ENCODE measurements at regions not wholly inside any gene's neighbourhood (a gene's known extent, or its start where the extent isn't known, plus 50 kb on each side); places are given as distances from the start of the nearest gene placed in this dataset.
"Not testable (repeated sequence)": the region's sequence is repeated elsewhere in the genome, so short reads cannot be mapped to it uniquely, and the experiment has no call there.

DNA sequence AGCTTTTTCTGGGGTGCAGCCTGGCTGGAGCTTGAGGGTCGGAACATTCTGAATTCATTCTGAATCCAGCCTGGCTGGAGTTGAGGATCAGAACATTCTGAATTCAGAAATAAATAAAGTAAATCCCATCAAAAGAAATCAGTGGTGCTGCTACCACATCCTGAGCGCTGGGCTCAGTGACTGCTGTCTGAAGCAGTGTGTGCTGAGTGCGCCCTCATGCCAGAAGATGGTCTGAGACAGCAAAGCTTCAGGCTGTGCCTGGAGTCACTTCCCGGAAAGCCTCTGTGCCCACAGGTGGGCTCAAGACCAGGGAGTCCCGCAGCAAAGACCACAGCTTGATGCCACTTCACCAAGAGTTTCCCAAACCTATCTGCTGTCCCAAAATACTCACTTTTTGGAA is 187.9 kb downstream of the VAPA start:
- Histone ChIP-seq H3K36me3 (ENCODE audit: insufficient read depth, low read length) (no peaks in the 10 kb centered on the region), H3K4me3 (ENCODE audit: low read length, poor library complexity, severe bottlenecking) (no peak overlapping the region), H3K27me3 (ENCODE audit: insufficient read depth, low read length, poor library complexity, severe bottlenecking) (no peaks in the 10 kb centered on the region), H3K9me3 (ENCODE audit: insufficient read depth, low read depth, low read length) (no peaks in the 10 kb centered on the region), H3F3A (ENCODE audit: low read depth) (no peaks in the 10 kb centered on the region), H3K4me1 (ENCODE audit: insufficient read depth, low read length, poor library complexity, severe bottlenecking) (no peaks in the 10 kb centered on the region), H2AFZ (ENCODE audit: low read length) (no peak overlapping the region), H3K79me2 (ENCODE audit: insufficient read depth, low read length) (no peaks in the 10 kb centered on the region), H3K9me2 (replicated peaks; ENCODE audit: low read depth, low read length) (no peaks in the 10 kb centered on the region), H4K20me1 (ENCODE audit: insufficient read depth, low read length, poor library complexity, severe bottlenecking) (no peaks in the 10 kb centered on the region), H3K9ac (ENCODE audit: low read depth, low read length, poor library complexity, severe bottlenecking) (no peak overlapping the region), H3K4me2 (ENCODE audit: low read depth, low read length, poor library complexity, severe bottlenecking) (no peak overlapping the region)
- no peak for TF ChIP-seq EZH2phosphoT487 (IDR thresholded peaks at IDR 0.05; ENCODE audit: borderline replicate concordance)
- TF ChIP-seq, protein P1, sequence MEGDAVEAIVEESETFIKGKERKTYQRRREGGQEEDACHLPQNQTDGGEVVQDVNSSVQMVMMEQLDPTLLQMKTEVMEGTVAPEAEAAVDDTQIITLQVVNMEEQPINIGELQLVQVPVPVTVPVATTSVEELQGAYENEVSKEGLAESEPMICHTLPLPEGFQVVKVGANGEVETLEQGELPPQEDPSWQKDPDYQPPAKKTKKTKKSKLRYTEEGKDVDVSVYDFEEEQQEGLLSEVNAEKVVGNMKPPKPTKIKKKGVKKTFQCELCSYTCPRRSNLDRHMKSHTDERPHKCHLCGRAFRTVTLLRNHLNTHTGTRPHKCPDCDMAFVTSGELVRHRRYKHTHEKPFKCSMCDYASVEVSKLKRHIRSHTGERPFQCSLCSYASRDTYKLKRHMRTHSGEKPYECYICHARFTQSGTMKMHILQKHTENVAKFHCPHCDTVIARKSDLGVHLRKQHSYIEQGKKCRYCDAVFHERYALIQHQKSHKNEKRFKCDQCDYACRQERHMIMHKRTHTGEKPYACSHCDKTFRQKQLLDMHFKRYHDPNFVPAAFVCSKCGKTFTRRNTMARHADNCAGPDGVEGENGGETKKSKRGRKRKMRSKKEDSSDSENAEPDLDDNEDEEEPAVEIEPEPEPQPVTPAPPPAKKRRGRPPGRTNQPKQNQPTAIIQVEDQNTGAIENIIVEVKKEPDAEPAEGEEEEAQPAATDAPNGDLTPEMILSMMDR (conservative IDR thresholded peaks at IDR 0.05; ENCODE audit: low read length), result no peak

DNA sequence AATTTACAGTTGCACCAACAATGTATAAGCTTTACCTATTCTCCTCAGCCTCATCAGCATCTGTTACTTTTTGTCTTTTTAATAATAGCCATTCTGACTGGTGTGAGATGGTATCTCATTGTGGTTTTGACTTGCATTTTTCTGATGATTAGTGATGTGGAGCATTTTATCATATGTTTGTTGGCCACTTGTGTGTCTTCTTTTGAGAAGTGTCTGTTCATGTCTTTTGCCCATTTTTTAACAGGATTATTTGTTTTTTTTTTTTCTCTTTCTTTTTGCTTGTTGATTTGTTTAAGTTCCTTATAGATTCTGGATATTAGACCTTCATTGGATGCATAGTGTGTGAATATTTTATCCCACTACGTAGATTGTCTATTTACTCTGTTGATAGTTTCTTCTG is 191.3 kb downstream of the VAPA start:
- H3K9me2 ChIP-seq (replicated peaks; ENCODE audit: low read depth, low read length); H3K36me3 ChIP-seq (ENCODE audit: insufficient read depth, low read length); H3K27me3 ChIP-seq (ENCODE audit: insufficient read depth, low read length, poor library complexity, severe bottlenecking); H3K79me2 ChIP-seq (ENCODE audit: insufficient read depth, low read length); H3K9ac ChIP-seq (ENCODE audit: low read depth, low read length, poor library complexity, severe bottlenecking); H3K9me3 ChIP-seq (ENCODE audit: insufficient read depth, low read depth, low read length); H3F3A ChIP-seq (ENCODE audit: low read depth); H3K4me3 ChIP-seq (ENCODE audit: low read length, poor library complexity, severe bottlenecking); H3K4me2 ChIP-seq (ENCODE audit: low read depth, low read length, poor library complexity, severe bottlenecking); H2AFZ ChIP-seq (ENCODE audit: low read length); H3K4me1 ChIP-seq (ENCODE audit: insufficient read depth, low read length, poor library complexity, severe bottlenecking); H4K20me1 ChIP-seq (ENCODE audit: insufficient read depth, low read length, poor library complexity, severe bottlenecking): not testable (repeated sequence)

DNA sequence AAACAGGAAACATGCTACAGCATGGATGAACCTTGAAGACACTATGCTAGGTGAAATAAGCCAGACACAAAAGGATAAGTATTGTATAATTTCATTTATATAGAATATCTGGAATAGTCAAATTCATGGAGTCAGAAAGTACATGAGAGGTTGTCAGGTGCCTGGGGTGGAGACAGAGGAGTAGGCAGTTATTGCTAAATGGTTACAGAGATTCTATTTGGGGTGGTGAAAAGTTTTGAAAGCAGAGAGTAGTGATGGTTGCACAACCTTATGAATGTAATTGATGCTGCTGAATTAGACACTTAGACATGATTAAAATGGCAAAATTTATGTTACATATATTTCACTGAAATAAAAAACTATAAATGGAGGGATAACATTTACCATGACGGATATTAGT is 197.4 kb downstream of the VAPA start:
- Histone ChIP-seq H3K79me2 (ENCODE audit: insufficient read depth, low read length) (no peaks in the 10 kb centered on the region), H3F3A (ENCODE audit: low read depth) (no peaks in the 10 kb centered on the region), H3K9me3 (ENCODE audit: insufficient read depth, low read depth, low read length) (no peaks in the 10 kb centered on the region), H3K36me3 (ENCODE audit: insufficient read depth, low read length) (no peaks in the 10 kb centered on the region), H2AFZ (ENCODE audit: low read length) (no peak overlapping the region), H3K9ac (ENCODE audit: low read depth, low read length, poor library complexity, severe bottlenecking) (no peak overlapping the region), H3K4me1 (ENCODE audit: insufficient read depth, low read length, poor library complexity, severe bottlenecking) (peaks cover 3% of the 10 kb centered on the region), H3K4me3 (ENCODE audit: low read length, poor library complexity, severe bottlenecking) (no peak overlapping the region), H3K27me3 (ENCODE audit: insufficient read depth, low read length, poor library complexity, severe bottlenecking) (no peaks in the 10 kb centered on the region), H3K4me2 (ENCODE audit: low read depth, low read length, poor library complexity, severe bottlenecking) (no peak overlapping the region), H3K9me2 (replicated peaks; ENCODE audit: low read depth, low read length) (no peaks in the 10 kb centered on the region), H4K20me1 (ENCODE audit: insufficient read depth, low read length, poor library complexity, severe bottlenecking) (no peaks in the 10 kb centered on the region)
- TF ChIP-seq, protein P1 (conservative IDR thresholded peaks at IDR 0.05; ENCODE audit: low read length), result no peak
- TF ChIP-seq EZH2phosphoT487 (IDR thresholded peaks at IDR 0.05; ENCODE audit: borderline replicate concordance), result no peak

DNA sequence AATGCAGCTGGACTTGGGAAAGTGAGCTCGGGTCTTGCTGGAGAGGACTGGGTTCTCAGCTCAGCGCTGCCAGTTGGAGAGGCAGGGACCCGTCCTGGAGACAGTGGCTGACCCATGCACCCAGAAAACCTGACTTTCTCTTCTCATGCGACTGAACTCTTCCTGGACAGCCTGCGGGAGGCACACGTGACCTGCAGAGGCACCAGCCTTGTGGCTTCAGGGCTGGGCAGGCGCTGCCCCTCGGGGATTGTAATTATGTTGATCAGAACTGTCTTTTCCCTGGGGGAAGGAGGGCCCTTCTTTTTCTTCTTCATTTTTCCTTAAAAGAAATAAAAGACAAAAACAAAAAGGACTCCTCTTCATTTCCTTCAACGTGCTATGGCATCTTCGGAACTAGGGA is 198.1 kb downstream of the VAPA start:
- H3K27me3 ChIP-seq (ENCODE audit: insufficient read depth, low read length, poor library complexity, severe bottlenecking), result no peaks in the 10 kb centered on the region
- H3K9ac ChIP-seq (ENCODE audit: low read depth, low read length, poor library complexity, severe bottlenecking), result no peak overlapping the region
- no peak overlapping the region for H2AFZ ChIP-seq (ENCODE audit: low read length)
- H3K4me2 ChIP-seq (ENCODE audit: low read depth, low read length, poor library complexity, severe bottlenecking), result peak overlapping the region; percentile 18
- no peak overlapping the region for H3K4me3 ChIP-seq (ENCODE audit: low read length, poor library complexity, severe bottlenecking)
- H3K79me2 ChIP-seq (ENCODE audit: insufficient read depth, low read length), result no peaks in the 10 kb centered on the region
- no peaks in the 10 kb centered on the region for H3F3A ChIP-seq (ENCODE audit: low read depth)
- H3K9me3 ChIP-seq (ENCODE audit: insufficient read depth, low read depth, low read length), result no peaks in the 10 kb centered on the region
- H3K4me1 ChIP-seq (ENCODE audit: insufficient read depth, low read length, poor library complexity, severe bottlenecking), result peaks cover 3% of the 10 kb centered on the region
- no peaks in the 10 kb centered on the region for H3K9me2 ChIP-seq (replicated peaks; ENCODE audit: low read depth, low read length)
- TF ChIP-seq, protein P1 (conservative IDR thresholded peaks at IDR 0.05; ENCODE audit: low read length), result no peak
- no peaks in the 10 kb centered on the region for H4K20me1 ChIP-seq (ENCODE audit: insufficient read depth, low read length, poor library complexity, severe bottlenecking)
- no peaks in the 10 kb centered on the region for H3K36me3 ChIP-seq (ENCODE audit: insufficient read depth, low read length)
